ENCODE measurements at regions not wholly inside any gene's neighbourhood (a gene's known extent, or its start where the extent isn't known, plus 50 kb on each side); places are given as distances from the start of the nearest gene placed in this dataset.
"Not testable (repeated sequence)": the region's sequence is repeated elsewhere in the genome, so short reads cannot be mapped to it uniquely, and the experiment has no call there.

- DNase-seq = peak; percentile 27
Measured at GRCh38 chr6:73978330-73978729, 282.3 kb downstream of the CD109 start.

GRCh38 chr6:73972518-73972917 is 276.5 kb downstream of the CD109 start:
- DNase-seq = not testable (repeated sequence)

- peak; percentile 78 for DNase-seq
Measured at GRCh38 chr6:73969971-73970970, 274.3 kb downstream of the CD109 start.

GRCh38 chr6:73968221-73968757 is 272.3 kb downstream of the CD109 start:
- DNase-seq = peak; percentile 31

GRCh38 chr6:73965539-73966029 is 269.6 kb downstream of the CD109 start:
- no peak for DNase-seq

- no peak for DNase-seq
Measured at GRCh38 chr6:73964241-73964854, 268.3 kb downstream of the CD109 start.

- DNase-seq = no peak
Measured at GRCh38 chr6:73962884-73963283, 266.9 kb downstream of the CD109 start.

- no peak for DNase-seq
Measured at GRCh38 chr6:73956305-73956704, 260.3 kb downstream of the CD109 start.

- DNase-seq = no peak
Measured at GRCh38 chr6:73955800-73956199, 259.8 kb downstream of the CD109 start.

GRCh38 chr6:73954881-73955280 is 258.9 kb downstream of the CD109 start:
- no peak for DNase-seq

GRCh38 chr6:73951183-73951582 is 255.2 kb downstream of the CD109 start:
- DNase-seq = no peak

- no peak for DNase-seq
Measured at GRCh38 chr6:73943930-73944652, 248.1 kb downstream of the CD109 start.

GRCh38 chr6:73943411-73943810 is 247.4 kb downstream of the CD109 start:
- no peak for DNase-seq

GRCh38 chr6:73942592-73943186 is 246.7 kb downstream of the CD109 start:
- DNase-seq = no peak

GRCh38 chr6:73941892-73942291 is 245.9 kb downstream of the CD109 start:
- no peak for DNase-seq

- DNase-seq = no peak
Measured at GRCh38 chr6:73937805-73938204, 241.8 kb downstream of the CD109 start.

- DNase-seq = no peak
Measured at GRCh38 chr6:73932866-73933265, 236.9 kb downstream of the CD109 start.

GRCh38 chr6:73929405-73929804 is 233.4 kb downstream of the CD109 start:
- DNase-seq = no peak

- no peak for DNase-seq
Measured at GRCh38 chr6:73927421-73927820, 231.4 kb downstream of the CD109 start.

- not testable (repeated sequence) for DNase-seq
Measured at GRCh38 chr6:73925703-73926102, 229.7 kb downstream of the CD109 start.

GRCh38 chr6:73923905-73924485 is 228.0 kb downstream of the CD109 start:
- DNase-seq = peak; percentile 36

- DNase-seq = no peak
Measured at GRCh38 chr6:73903155-73903554, 207.2 kb downstream of the CD109 start.
